Lung (tissue), 11 donors: ENCODE measurements at regions not wholly inside any gene's neighbourhood (a gene's known extent, or its start where the extent isn't known, plus 50 kb on each side); places are given as distances from the start of the nearest gene placed in this dataset.

Experiments
- ATAC-seq: fragments of 200-7000 bp; cut with Tn5 transposase; one replicate; pipeline ENCODE4 v1.9.1; 2020; ENCODE audit warnings: moderate number of reproducible peaks; ENCODE audit not compliant: insufficient read depth, low FRiP score
- DNase-seq, 3 donors: peaks; one replicate each; pipeline ENCODE4 v3.0.0-alpha.2; 2013 to 2017
- H3K27ac ChIP-seq, 2 donors: one replicate each; pipeline ENCODE4 v1.5.1; 2013; ENCODE audit warnings: mild to moderate bottlenecking in 2 of 2, moderate library complexity in 2 of 2, control low read depth in 1 of 2, inconsistent platforms in 1 of 2, low read depth in 1 of 2, low read length in 1 of 2
- H3K27me3 ChIP-seq, 3 donors: one replicate each; pipeline ENCODE4 v1.5.1; 2013; ENCODE audit warnings: low read length in 2 of 3; ENCODE audit not compliant: control insufficient read depth in 3 of 3, insufficient read depth in 3 of 3
- H3K36me3 ChIP-seq, 4 donors: one replicate each; pipeline ENCODE4 v1.5.1; 2013; ENCODE audit warnings: low read length in 4 of 4, mild to moderate bottlenecking in 1 of 4, moderate library complexity in 1 of 4; ENCODE audit not compliant: control insufficient read depth in 4 of 4, insufficient read depth in 4 of 4
- H3K4me1 ChIP-seq, 5 donors: one replicate each; pipeline ENCODE4 v1.5.1; 2013; ENCODE audit warnings: low read length in 5 of 5, mild to moderate bottlenecking in 2 of 5, moderate library complexity in 1 of 5; ENCODE audit not compliant: control insufficient read depth in 5 of 5, insufficient read depth in 5 of 5
- H3K4me3 ChIP-seq: one replicate; pipeline ENCODE4 v1.5.1; 2013; ENCODE audit warnings: mild to moderate bottlenecking, control low read depth, moderate library complexity
- H3K9ac ChIP-seq, 2 donors: one replicate each; pipeline ENCODE4 v1.5.1; 2013; ENCODE audit warnings: low read length in 2 of 2, control low read depth in 1 of 2; ENCODE audit not compliant: insufficient read depth in 1 of 2
- H3K9me3 ChIP-seq, 4 donors: one replicate each; pipeline ENCODE4 v1.5.1; 2013; ENCODE audit warnings: low read length in 3 of 4, mild to moderate bottlenecking in 1 of 4, moderate library complexity in 1 of 4; ENCODE audit not compliant: control insufficient read depth in 4 of 4, insufficient read depth in 3 of 4
- CTCF ChIP-seq: IDR thresholded peaks from 2 replicates; pipeline ENCODE4 v1.5.1; 2012; ENCODE audit warnings: mild to moderate bottlenecking; ENCODE audit errors: control extremely low read depth, extremely low read depth
- WGBS, 2 donors: extraction: QIAGEN DNeasy Blood & Tissue Kit; methylation state at CpG; one replicate each; pipeline ENCODE4 v1.1.7; 2013; 5-methylcytosine and 5-hydroxymethylcytosine counted together
- donor health status: control.
- donor health status: control.
- donor health status: Bipolar disorder and iron deficiency.
- donor health status: healthy.
- donor health status: DM: yes; HTN: yes; CAD: no.

- no peak for ATAC-seq
- H3K36me3 ChIP-seq: no peaks in the 10 kb centered on the region
- TF ChIP-seq CTCF: no peak
- no peak for DNase-seq
- H3K4me1 ChIP-seq: peaks cover 0 to 4% (median 0%) of the 10 kb centered on the region in 5 donors
- H3K9ac ChIP-seq: no peak overlapping the region
- H3K27me3 ChIP-seq: no peaks in the 10 kb centered on the region
- H3K27ac ChIP-seq: no peak overlapping the region
- no peaks in the 10 kb centered on the region for H3K9me3 ChIP-seq
- no peak overlapping the region for H3K4me3 ChIP-seq
- 93 to 98% methylated on average over 1 of the region's 1 CpG for WGBS, 2 donors
Measured at GRCh38 chr6:147829418-147829817, 320.9 kb downstream of the SAMD5 start.

GRCh38 chr6:147829835-147830234, 321.3 kb downstream of the SAMD5 start:
- no peak for ATAC-seq
- Histone ChIP-seq H3K27ac (no peak overlapping the region), H3K27me3 (no peaks in the 10 kb centered on the region), H3K9ac (no peak overlapping the region), H3K9me3 (no peaks in the 10 kb centered on the region), H3K36me3 (no peaks in the 10 kb centered on the region), H3K4me3 (no peak overlapping the region), H3K4me1 (peaks cover 0 to 6% (median 0%) of the 10 kb centered on the region in 5 donors)
- no peak for TF ChIP-seq CTCF
- no peak for DNase-seq

GRCh38 chr6:147831356-147831755, 322.9 kb downstream of the SAMD5 start:
- DNase-seq (no peak), ATAC-seq (no peak)
- H3K9ac ChIP-seq: no peak overlapping the region
- peaks cover 0 to 2% (median 0%) of the 10 kb centered on the region in 4 donors for H3K9me3 ChIP-seq
- TF ChIP-seq CTCF: no peak
- H3K36me3 ChIP-seq: no peaks in the 10 kb centered on the region
- H3K4me3 ChIP-seq: no peak overlapping the region
- no peaks in the 10 kb centered on the region for H3K27me3 ChIP-seq
- H3K27ac ChIP-seq: no peak overlapping the region
- peaks cover 0 to 6% (median 0%) of the 10 kb centered on the region in 5 donors for H3K4me1 ChIP-seq
- 73 to 85% methylated on average over 2 of the region's 2 CpGs for WGBS, 2 donors

- no peak for TF ChIP-seq CTCF
- WGBS, 2 donors: 82% methylated on average over 1 of the region's 1 CpG
- Histone ChIP-seq H3K27me3 (no peaks in the 10 kb centered on the region), H3K9ac (no peak overlapping the region), H3K4me1 (peaks cover 0 to 6% (median 0%) of the 10 kb centered on the region in 5 donors), H3K9me3 (peaks cover 0 to 2% (median 0%) of the 10 kb centered on the region in 4 donors), H3K36me3 (no peaks in the 10 kb centered on the region), H3K4me3 (no peak overlapping the region), H3K27ac (no peak overlapping the region)
- no peak for DNase-seq
- ATAC-seq: no peak
Measured at GRCh38 chr6:147833607-147834006, 325.1 kb downstream of the SAMD5 start.
